ENCODE measurements at regions not wholly inside any gene's neighbourhood (a gene's known extent, or its start where the extent isn't known, plus 50 kb on each side); places are given as distances from the start of the nearest gene placed in this dataset.

GRCh38 chr3:159191447-159191846, 389.6 kb downstream of the MFSD1 start:
- Mint-ChIP-seq H3K4me1 (ENCODE audit: low read depth) (no peaks in the 10 kb centered on the region), H3K36me3 (no peaks in the 10 kb centered on the region), H3K27me3 (no peaks in the 10 kb centered on the region), H3K4me3 (no peak overlapping the region), H3K27ac (no peak overlapping the region), H3K9me3 (no peaks in the 10 kb centered on the region)
- ChIA-PET POLR2A (no interaction called here), CTCF (no interaction called here)
- no peak for DNase-seq
- intact Hi-C loops (cut with micrococcal nuclease), result no loop called here

DNA sequence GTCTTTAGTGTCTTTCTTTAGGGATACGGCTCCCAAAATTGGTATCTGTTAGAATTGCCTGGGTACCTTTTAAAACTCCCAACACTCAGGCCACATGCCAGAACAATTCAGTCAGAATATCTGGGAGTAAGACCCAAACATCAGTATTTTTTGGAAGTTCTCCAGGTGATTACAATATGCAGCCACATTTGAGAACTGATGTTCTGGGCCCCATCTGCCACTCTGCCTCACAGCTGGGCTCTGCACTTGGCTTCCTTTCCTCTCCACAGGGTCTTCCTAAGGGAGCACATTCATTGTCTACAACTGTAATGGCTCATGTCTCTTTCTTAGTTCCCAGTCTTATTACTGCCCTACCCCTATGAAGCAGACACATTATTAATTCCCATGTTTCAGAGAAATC, 394.5 kb downstream of the MFSD1 start:
- CTCF ChIA-PET, result no interaction called here
- Mint-ChIP-seq H3K4me1 (ENCODE audit: low read depth) (no peaks in the 10 kb centered on the region), H3K36me3 (no peaks in the 10 kb centered on the region), H3K9me3 (no peaks in the 10 kb centered on the region), H3K27me3 (no peaks in the 10 kb centered on the region), H3K27ac (no peak overlapping the region), H3K4me3 (no peak overlapping the region)
- DNase-seq, result no peak
- intact Hi-C loops (cut with micrococcal nuclease), result no loop called here
- POLR2A ChIA-PET, result no interaction called here

GRCh38 chr3:159200176-159200575, 398.3 kb downstream of the MFSD1 start:
- Mint-ChIP-seq H3K4me1 (ENCODE audit: low read depth) (no peaks in the 10 kb centered on the region), H3K27me3 (no peaks in the 10 kb centered on the region), H3K4me3 (no peak overlapping the region), H3K9me3 (no peaks in the 10 kb centered on the region), H3K36me3 (no peaks in the 10 kb centered on the region), H3K27ac (no peak overlapping the region)
- CTCF ChIA-PET, result no interaction called here
- intact Hi-C loops (cut with micrococcal nuclease), result no loop called here
- POLR2A ChIA-PET, result no interaction called here
- DNase-seq, result no peak

DNA sequence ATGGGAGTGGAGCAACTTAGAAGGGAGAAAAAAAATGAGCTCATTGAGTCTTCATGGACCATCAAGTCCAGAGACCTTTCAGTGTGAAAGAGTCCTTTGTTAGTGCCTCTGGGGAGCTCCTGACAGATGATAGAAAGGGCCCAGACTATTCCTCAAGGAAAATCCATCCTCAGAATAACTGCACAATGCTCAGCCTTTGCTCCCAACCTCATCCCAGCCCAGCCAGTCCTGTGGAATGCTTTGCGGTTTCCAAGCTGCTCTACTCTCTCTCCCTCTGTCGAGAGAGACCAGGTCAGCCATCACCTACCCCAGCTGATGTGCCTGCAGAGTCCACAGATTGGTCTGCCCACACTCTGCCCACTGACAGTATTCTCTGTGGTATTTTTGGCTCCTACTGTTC, 406.2 kb downstream of the MFSD1 start:
- H3K36me3 Mint-ChIP-seq, result no peaks in the 10 kb centered on the region
- peaks cover 3% of the 10 kb centered on the region for H3K9me3 Mint-ChIP-seq
- ChIA-PET CTCF (no interaction called here), POLR2A (no interaction called here)
- H3K27me3 Mint-ChIP-seq, result no peaks in the 10 kb centered on the region
- intact Hi-C loops (cut with micrococcal nuclease), result no loop called here
- no peaks in the 10 kb centered on the region for H3K4me1 Mint-ChIP-seq (ENCODE audit: low read depth)
- H3K27ac Mint-ChIP-seq, result no peak overlapping the region
- no peak overlapping the region for H3K4me3 Mint-ChIP-seq
- no peak for DNase-seq

- no peak for DNase-seq
- Mint-ChIP-seq H3K36me3 (no peaks in the 10 kb centered on the region), H3K9me3 (peaks cover 3% of the 10 kb centered on the region), H3K27ac (no peak overlapping the region), H3K27me3 (no peaks in the 10 kb centered on the region), H3K4me3 (no peak overlapping the region), H3K4me1 (ENCODE audit: low read depth) (no peaks in the 10 kb centered on the region)
- intact Hi-C loops (cut with micrococcal nuclease), result no loop called here
- CTCF ChIA-PET, result no interaction called here
- POLR2A ChIA-PET, result no interaction called here
These were observed 407.6 kb downstream of the MFSD1 start for GRCh38 chr3:159209459-159209858.

GRCh38 chr3:159210336-159210735, 408.5 kb downstream of the MFSD1 start:
- intact Hi-C loops (cut with micrococcal nuclease), result no loop called here
- H3K27me3 Mint-ChIP-seq, result no peaks in the 10 kb centered on the region
- no peak overlapping the region for H3K27ac Mint-ChIP-seq
- no peak for DNase-seq
- ChIA-PET POLR2A (no interaction called here), CTCF (no interaction called here)
- H3K4me3 Mint-ChIP-seq, result no peak overlapping the region
- peaks cover 3% of the 10 kb centered on the region for H3K9me3 Mint-ChIP-seq
- no peaks in the 10 kb centered on the region for H3K36me3 Mint-ChIP-seq
- H3K4me1 Mint-ChIP-seq (ENCODE audit: low read depth), result no peaks in the 10 kb centered on the region

GRCh38 chr3:159216311-159216710, 414.5 kb downstream of the MFSD1 start:
- no peaks in the 10 kb centered on the region for H3K36me3 Mint-ChIP-seq
- H3K27ac Mint-ChIP-seq, result no peak overlapping the region
- no peaks in the 10 kb centered on the region for H3K4me1 Mint-ChIP-seq (ENCODE audit: low read depth)
- no peak overlapping the region for H3K4me3 Mint-ChIP-seq
- no peaks in the 10 kb centered on the region for H3K27me3 Mint-ChIP-seq
- POLR2A ChIA-PET, result no interaction called here
- intact Hi-C loops (cut with micrococcal nuclease), result no loop called here
- DNase-seq, result no peak
- no peaks in the 10 kb centered on the region for H3K9me3 Mint-ChIP-seq
- CTCF ChIA-PET, result no interaction called here

GRCh38 chr3:159219231-159219630, 417.4 kb downstream of the MFSD1 start:
- CTCF ChIA-PET, result no interaction called here
- no peak for DNase-seq
- intact Hi-C loops (cut with micrococcal nuclease), result no loop called here
- Mint-ChIP-seq H3K36me3 (no peaks in the 10 kb centered on the region), H3K9me3 (no peaks in the 10 kb centered on the region), H3K27ac (no peak overlapping the region), H3K4me3 (no peak overlapping the region), H3K4me1 (ENCODE audit: low read depth) (no peaks in the 10 kb centered on the region), H3K27me3 (no peaks in the 10 kb centered on the region)
- POLR2A ChIA-PET, result no interaction called here

DNA sequence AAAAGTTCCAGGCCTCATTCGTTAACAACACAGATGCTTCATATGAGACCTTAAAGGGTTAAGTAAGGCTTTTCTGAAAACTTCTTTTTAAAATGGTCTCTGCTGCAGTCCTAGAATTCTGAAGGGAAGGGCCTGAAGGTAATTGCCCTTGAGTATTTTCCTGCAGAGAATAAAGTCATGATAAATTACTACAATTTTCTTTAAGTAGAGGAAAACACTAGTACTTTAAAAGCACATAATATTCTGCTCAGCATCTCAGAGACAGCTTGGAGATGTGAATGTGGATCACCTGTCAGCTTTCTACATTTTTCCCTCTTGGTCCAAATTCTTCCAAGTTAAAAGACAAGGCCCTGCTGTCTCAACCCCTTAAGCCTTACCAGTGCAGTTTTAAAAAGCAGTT, 419.5 kb downstream of the MFSD1 start:
- no peaks in the 10 kb centered on the region for H3K4me1 Mint-ChIP-seq (ENCODE audit: low read depth)
- no peak overlapping the region for H3K4me3 Mint-ChIP-seq
- DNase-seq, result no peak
- CTCF ChIA-PET, result no interaction called here
- intact Hi-C loops (cut with micrococcal nuclease), result no loop called here
- no peak overlapping the region for H3K27ac Mint-ChIP-seq
- no peaks in the 10 kb centered on the region for H3K36me3 Mint-ChIP-seq
- no peaks in the 10 kb centered on the region for H3K27me3 Mint-ChIP-seq
- no peaks in the 10 kb centered on the region for H3K9me3 Mint-ChIP-seq
- POLR2A ChIA-PET, result no interaction called here

DNA sequence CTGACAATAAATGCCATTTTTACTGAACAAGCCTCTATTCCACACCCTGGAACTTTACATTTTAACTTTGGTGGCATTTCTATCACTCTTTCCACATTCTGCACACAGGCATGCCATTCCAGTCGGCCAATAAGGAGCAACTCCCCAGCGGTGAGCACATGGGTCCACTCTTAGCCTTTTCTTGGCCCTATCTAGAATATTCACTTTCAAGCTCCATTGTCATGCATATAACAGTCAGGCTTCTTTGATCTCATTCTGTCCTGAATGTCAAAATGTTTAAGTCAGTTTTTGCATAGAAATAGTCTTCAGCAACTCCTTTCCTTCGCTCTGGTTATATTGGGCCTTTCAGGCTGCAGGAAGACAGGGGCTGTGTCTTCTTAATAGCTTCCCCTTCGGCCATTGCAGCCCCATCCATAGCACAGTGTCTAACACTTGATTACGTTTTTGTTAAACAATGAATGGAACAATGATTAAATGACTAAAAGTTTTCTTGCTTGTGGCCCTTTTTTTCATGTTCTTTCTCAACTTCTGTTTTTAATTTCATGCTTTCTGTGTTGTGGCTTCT, 427.3 kb downstream of the MFSD1 start:
- ChIA-PET CTCF (no interaction called here), POLR2A (no interaction called here)
- intact Hi-C loops (cut with micrococcal nuclease), result no loop called here
- Mint-ChIP-seq H3K36me3 (no peaks in the 10 kb centered on the region), H3K27ac (no peak overlapping the region), H3K27me3 (no peaks in the 10 kb centered on the region), H3K9me3 (peaks cover 3% of the 10 kb centered on the region), H3K4me1 (ENCODE audit: low read depth) (no peaks in the 10 kb centered on the region), H3K4me3 (no peak overlapping the region)
- DNase-seq, result no peak

GRCh38 chr3:159232966-159233365, 431.1 kb downstream of the MFSD1 start:
- Mint-ChIP-seq H3K27me3 (no peaks in the 10 kb centered on the region), H3K4me1 (ENCODE audit: low read depth) (no peaks in the 10 kb centered on the region), H3K36me3 (no peaks in the 10 kb centered on the region), H3K9me3 (peaks cover 3% of the 10 kb centered on the region), H3K4me3 (no peak overlapping the region), H3K27ac (no peak overlapping the region)
- POLR2A ChIA-PET, result no interaction called here
- CTCF ChIA-PET, result no interaction called here
- DNase-seq, result no peak
- intact Hi-C loops (cut with micrococcal nuclease), result no loop called here

DNA sequence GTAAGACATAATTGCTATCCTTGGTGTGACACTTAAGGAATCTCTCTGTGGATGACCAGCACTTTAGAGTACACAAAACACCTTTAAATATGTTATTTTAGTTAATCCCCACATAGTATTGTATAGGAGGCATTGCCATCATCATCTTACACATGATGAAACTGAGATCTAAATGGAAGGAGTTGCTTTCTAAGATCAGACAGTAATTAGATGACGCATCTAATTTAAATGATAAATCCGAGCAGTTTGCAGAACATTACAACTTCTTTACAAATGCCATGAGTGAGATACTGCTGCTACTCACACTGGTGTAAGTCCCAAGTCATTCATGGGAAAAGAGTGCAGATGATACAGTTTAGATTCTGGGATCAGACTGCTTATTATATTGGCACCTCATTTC, 431.9 kb downstream of the MFSD1 start:
- no peaks in the 10 kb centered on the region for H3K27me3 Mint-ChIP-seq
- H3K4me1 Mint-ChIP-seq (ENCODE audit: low read depth), result no peaks in the 10 kb centered on the region
- CTCF ChIA-PET, result no interaction called here
- POLR2A ChIA-PET, result no interaction called here
- H3K27ac Mint-ChIP-seq, result no peak overlapping the region
- DNase-seq, result no peak
- no peaks in the 10 kb centered on the region for H3K36me3 Mint-ChIP-seq
- no peak overlapping the region for H3K4me3 Mint-ChIP-seq
- H3K9me3 Mint-ChIP-seq, result peaks cover 3% of the 10 kb centered on the region
- intact Hi-C loops (cut with micrococcal nuclease), result no loop called here

GRCh38 chr3:159234306-159234705, 432.5 kb downstream of the MFSD1 start:
- Mint-ChIP-seq H3K36me3 (no peaks in the 10 kb centered on the region), H3K4me3 (no peak overlapping the region), H3K4me1 (ENCODE audit: low read depth) (no peaks in the 10 kb centered on the region), H3K27ac (no peak overlapping the region), H3K9me3 (peaks cover 3% of the 10 kb centered on the region), H3K27me3 (no peaks in the 10 kb centered on the region)
- intact Hi-C loops (cut with micrococcal nuclease), result no loop called here
- DNase-seq, result no peak
- ChIA-PET CTCF (no interaction called here), POLR2A (no interaction called here)

- H3K4me3 Mint-ChIP-seq, result no peak overlapping the region
- DNase-seq, result no peak
- intact Hi-C loops (cut with micrococcal nuclease), result no loop called here
- H3K36me3 Mint-ChIP-seq, result no peaks in the 10 kb centered on the region
- no peak overlapping the region for H3K27ac Mint-ChIP-seq
- no peaks in the 10 kb centered on the region for H3K27me3 Mint-ChIP-seq
- ChIA-PET POLR2A (no interaction called here), CTCF (interaction anchor here (1.5 kb wide), 1 partner anchor 24 kb away, joined by 5 read pairs; no protein-coding TSS in a partner anchor)
- H3K9me3 Mint-ChIP-seq, result no peaks in the 10 kb centered on the region
- no peaks in the 10 kb centered on the region for H3K4me1 Mint-ChIP-seq (ENCODE audit: low read depth)
These were observed 434.5 kb downstream of the MFSD1 start for GRCh38 chr3:159236321-159236720.

All from activated CD4-positive, alpha-beta memory T cell treated with anti-CD3 and anti-CD28 coated beads for 36 hours (primary cell).